ENCODE measurements at regions not wholly inside any gene's neighbourhood (a gene's known extent, or its start where the extent isn't known, plus 50 kb on each side); places are given as distances from the start of the nearest gene placed in this dataset.
"Not testable (repeated sequence)": the region's sequence is repeated elsewhere in the genome, so short reads cannot be mapped to it uniquely, and the experiment has no call there.

DNA sequence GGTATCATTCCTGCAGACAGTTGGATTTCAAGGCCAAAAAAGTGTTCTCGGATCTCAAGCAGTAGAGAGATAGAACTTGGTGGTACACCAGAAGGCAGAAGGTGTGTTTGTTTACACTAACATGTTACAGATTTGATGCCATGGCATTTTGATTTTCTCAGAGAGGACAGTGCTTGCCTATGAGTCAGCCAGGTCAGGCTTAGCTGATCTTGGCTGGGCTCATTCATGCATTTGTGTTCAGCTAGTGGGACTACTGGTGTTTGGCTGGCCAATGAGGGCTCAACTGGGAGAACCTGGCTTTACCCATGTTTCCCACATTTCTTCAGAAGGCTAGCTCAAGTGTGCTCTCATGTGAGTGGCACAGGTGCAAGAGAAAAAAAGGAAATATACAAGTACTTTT lies 162.0 kb downstream of the C1D start:
- H3K4me3 ChIP-seq = no peak overlapping the region
- H3K36me3 ChIP-seq = no peaks in the 10 kb centered on the region
- intact Hi-C loops (cut with DNase I) = no loop called here
- no peaks in the 10 kb centered on the region for H3K27me3 ChIP-seq
- H3K9me3 ChIP-seq = no peaks in the 10 kb centered on the region
- TF ChIP-seq POLR2A (IDR thresholded peaks at IDR 0.05; ENCODE audit: low read depth) (no peak), POLR2AphosphoS5 (IDR thresholded peaks at IDR 0.05) (no peak), EP300 (IDR thresholded peaks at IDR 0.05) (no peak)
- TF ChIP-seq, protein P1, sequence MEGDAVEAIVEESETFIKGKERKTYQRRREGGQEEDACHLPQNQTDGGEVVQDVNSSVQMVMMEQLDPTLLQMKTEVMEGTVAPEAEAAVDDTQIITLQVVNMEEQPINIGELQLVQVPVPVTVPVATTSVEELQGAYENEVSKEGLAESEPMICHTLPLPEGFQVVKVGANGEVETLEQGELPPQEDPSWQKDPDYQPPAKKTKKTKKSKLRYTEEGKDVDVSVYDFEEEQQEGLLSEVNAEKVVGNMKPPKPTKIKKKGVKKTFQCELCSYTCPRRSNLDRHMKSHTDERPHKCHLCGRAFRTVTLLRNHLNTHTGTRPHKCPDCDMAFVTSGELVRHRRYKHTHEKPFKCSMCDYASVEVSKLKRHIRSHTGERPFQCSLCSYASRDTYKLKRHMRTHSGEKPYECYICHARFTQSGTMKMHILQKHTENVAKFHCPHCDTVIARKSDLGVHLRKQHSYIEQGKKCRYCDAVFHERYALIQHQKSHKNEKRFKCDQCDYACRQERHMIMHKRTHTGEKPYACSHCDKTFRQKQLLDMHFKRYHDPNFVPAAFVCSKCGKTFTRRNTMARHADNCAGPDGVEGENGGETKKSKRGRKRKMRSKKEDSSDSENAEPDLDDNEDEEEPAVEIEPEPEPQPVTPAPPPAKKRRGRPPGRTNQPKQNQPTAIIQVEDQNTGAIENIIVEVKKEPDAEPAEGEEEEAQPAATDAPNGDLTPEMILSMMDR (IDR thresholded peaks at IDR 0.05) = no peak
- no peak overlapping the region for H3K27ac ChIP-seq (replicated peaks in 1 of 4)
- WGBS = 80% methylated on average over 1 of the region's 1 CpG
- H3K4me1 ChIP-seq = no peaks in the 10 kb centered on the region
- no peak for DNase-seq (ENCODE audit: extremely low spot score)

DNA sequence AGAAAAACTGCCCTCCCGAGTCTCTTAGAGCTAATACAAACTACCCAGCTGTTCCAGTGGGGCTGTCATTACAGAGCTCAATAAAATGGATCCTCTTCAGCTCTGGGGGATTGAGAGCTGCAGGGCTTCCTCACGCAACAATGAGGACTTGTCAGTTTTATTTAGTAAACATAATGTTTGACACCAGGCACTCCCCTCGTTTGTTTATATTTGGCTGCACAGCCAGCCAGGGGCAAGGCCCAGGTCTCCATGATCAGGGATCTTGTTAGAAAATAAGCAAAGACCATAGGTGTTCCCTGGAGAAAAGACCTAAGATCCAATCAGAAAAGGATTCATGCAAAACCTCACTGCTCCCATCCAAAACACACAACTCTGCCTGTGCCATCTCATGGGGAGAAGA lies 158.2 kb downstream of the C1D start:
- Histone ChIP-seq H3K27me3 (peaks cover 0 to 4% (median 0%) of the 10 kb centered on the region in 4 donors), H3K27ac (replicated peaks in 1 of 4) (no peak overlapping the region), H3K4me1 (no peaks in the 10 kb centered on the region), H3K4me3 (no peak overlapping the region), H3K36me3 (no peaks in the 10 kb centered on the region), H3K9me3 (no peaks in the 10 kb centered on the region)
- no peak for DNase-seq (ENCODE audit: extremely low spot score)
- WGBS = 39% methylated on average over 3 of the region's 3 CpGs
- intact Hi-C loops (cut with DNase I) = no loop called here
- TF ChIP-seq POLR2A (IDR thresholded peaks at IDR 0.05; ENCODE audit: low read depth) (no peak), EP300 (IDR thresholded peaks at IDR 0.05) (no peak), POLR2AphosphoS5 (IDR thresholded peaks at IDR 0.05) (no peak)
- TF ChIP-seq, protein P1 (IDR thresholded peaks at IDR 0.05) = no peak

DNA sequence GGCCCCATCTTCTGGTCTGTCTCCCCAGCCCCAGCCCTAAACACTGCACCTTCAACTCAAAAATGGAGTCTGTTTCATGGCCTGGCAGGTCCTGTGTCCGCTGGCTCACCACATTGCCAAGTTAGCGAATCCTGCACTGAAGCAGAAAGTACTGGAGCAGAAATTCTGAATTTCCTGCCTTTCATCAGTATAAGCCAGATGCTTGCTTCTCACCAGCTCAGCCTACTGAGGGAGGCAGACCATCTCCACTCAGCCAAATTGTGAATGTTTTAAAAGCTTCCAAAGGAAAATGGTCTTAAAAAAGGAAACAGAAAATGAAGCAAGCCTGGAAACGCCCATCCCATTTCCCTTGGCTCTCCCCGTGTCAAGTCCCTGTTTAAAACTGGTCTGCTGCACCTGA lies 157.8 kb downstream of the C1D start:
- Histone ChIP-seq H3K4me1 (no peaks in the 10 kb centered on the region), H3K36me3 (no peaks in the 10 kb centered on the region), H3K9me3 (no peaks in the 10 kb centered on the region), H3K4me3 (no peak overlapping the region), H3K27ac (replicated peaks in 1 of 4) (no peak overlapping the region), H3K27me3 (peaks cover 0 to 4% (median 0%) of the 10 kb centered on the region in 4 donors)
- intact Hi-C loops (cut with DNase I) = no loop called here
- TF ChIP-seq, protein P1 (IDR thresholded peaks at IDR 0.05) = no peak
- no peak for TF ChIP-seq EP300 (IDR thresholded peaks at IDR 0.05)
- no peak for TF ChIP-seq POLR2A (IDR thresholded peaks at IDR 0.05; ENCODE audit: low read depth)
- TF ChIP-seq POLR2AphosphoS5 (IDR thresholded peaks at IDR 0.05) = no peak
- 71% methylated on average over 4 of the region's 4 CpGs for WGBS
- no peak for DNase-seq (ENCODE audit: extremely low spot score)

DNA sequence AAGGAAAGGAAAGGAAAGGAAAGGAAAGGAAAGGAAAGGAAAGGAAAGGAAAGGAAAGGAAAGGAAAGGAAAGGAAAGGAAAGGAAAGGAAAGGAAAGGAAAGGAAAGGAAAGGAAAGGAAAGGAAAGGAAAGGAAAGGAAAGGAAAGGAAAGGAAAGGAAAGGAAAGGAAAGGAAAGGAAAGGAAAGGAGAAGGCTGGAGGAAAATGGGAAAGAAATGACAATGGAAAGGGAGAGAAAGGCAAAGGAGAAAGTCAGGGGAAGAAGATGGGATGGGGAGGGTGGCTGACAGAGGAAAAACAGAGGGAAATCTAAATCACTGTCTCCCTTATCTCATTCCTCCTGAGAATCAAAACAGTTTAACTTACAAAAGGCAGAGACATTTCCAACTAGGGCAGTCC lies 156.3 kb downstream of the C1D start:
- H3K9me3 ChIP-seq; H3K4me1 ChIP-seq; DNase-seq (ENCODE audit: extremely low spot score); H3K27me3 ChIP-seq; H3K36me3 ChIP-seq; intact Hi-C loops (cut with DNase I); H3K27ac ChIP-seq (replicated peaks in 1 of 4); H3K4me3 ChIP-seq: not testable (repeated sequence)

DNA sequence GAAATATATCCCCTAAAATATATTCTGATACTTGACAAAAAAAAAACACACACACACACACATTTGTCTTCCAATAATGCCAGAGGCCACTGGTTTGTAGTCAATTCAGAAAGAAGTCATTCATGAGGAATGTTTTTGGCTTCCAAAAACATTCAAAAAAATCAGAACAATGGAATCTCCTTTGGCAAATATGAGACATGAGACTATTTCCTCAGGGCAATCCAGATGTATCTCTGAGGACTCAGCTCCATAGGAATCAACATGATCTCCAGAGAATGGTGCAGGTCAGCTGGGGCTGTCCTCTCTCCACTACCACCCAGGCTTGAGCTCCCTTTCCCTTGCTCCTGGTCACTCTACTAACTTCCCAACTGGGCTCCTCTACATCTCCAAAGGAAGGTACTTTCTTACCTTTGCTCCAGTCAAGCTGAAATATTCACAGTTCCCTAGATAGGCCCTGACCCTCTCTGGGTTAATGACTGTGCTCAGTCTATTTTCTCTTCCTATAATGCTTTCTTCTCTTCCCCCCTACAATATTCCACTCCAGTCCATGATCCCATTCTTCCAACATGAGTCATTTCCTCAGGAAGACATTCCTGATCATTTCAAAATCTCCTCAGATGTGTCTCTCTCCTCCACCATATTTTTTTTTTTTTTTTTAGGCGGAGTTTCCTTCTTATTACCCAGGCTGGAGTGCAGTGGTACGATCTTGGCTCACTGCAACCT lies 145.3 kb downstream of the C1D start:
- Histone ChIP-seq H3K27ac (replicated peaks in 1 of 4) (no peak overlapping the region), H3K4me3 (no peak overlapping the region), H3K36me3 (no peaks in the 10 kb centered on the region), H3K4me1 (peaks cover 0 to 4% (median 0%) of the 10 kb centered on the region in 4 donors), H3K27me3 (no peaks in the 10 kb centered on the region), H3K9me3 (no peaks in the 10 kb centered on the region)
- DNase-seq (ENCODE audit: extremely low spot score) = no peak
- intact Hi-C loops (cut with DNase I) = no loop called here
- TF ChIP-seq EP300 (IDR thresholded peaks at IDR 0.05) = no peak
- no peak for TF ChIP-seq POLR2A (IDR thresholded peaks at IDR 0.05; ENCODE audit: low read depth)
- TF ChIP-seq, protein P1 (IDR thresholded peaks at IDR 0.05) = no peak
- TF ChIP-seq POLR2AphosphoS5 (IDR thresholded peaks at IDR 0.05) = no peak
- 92% methylated on average over 2 of the region's 2 CpGs for WGBS
